Esophagus muscularis mucosa (tissue), 4 donors: ENCODE measurements at regions not wholly inside any gene's neighbourhood (a gene's known extent, or its start where the extent isn't known, plus 50 kb on each side); places are given as distances from the start of the nearest gene placed in this dataset.

ENCODE experiments used
- DNase-seq: peaks from one replicate; pipeline ENCODE4 v3.0.0-alpha.2; 2017; ENCODE audit errors: extremely low spot score
- H3K27ac ChIP-seq, 4 donors: fragments of 200-600 bp; sonication (generic); replicated peaks in 1 of 4; 1 replicate in 3 of 4; 2 replicates in 1 of 4; pipeline ENCODE4 v1.5.1; 2016 to 2019; ENCODE audit warnings: mild to moderate bottlenecking in 1 of 4
- H3K27me3 ChIP-seq, 4 donors: fragments of 200-600 bp; sonication (generic); one replicate each; pipeline versions ENCODE4 v1.5.1 to v1.6.0; 2016 to 2019
- H3K36me3 ChIP-seq, 4 donors: fragments of 200-600 bp; sonication (generic); one replicate each; pipeline ENCODE4 v1.5.1; 2016 to 2019
- H3K4me1 ChIP-seq, 4 donors: fragments of 200-600 bp; sonication (generic); one replicate each; pipeline ENCODE4 v1.5.1; 2016 to 2019
- H3K4me3 ChIP-seq, 4 donors: fragments of 200-600 bp; sonication (generic); 1 replicate in 2 of 4; 2 replicates in 2 of 4; pipeline ENCODE4 v1.5.1; 2016 to 2019; ENCODE audit warnings: mild to moderate bottlenecking in 4 of 4, moderate library complexity in 1 of 4
- H3K9me3 ChIP-seq, 4 donors: fragments of 200-600 bp; sonication (generic); 1 replicate in 3 of 4; 2 replicates in 1 of 4; pipeline ENCODE4 v1.5.1; 2016 to 2019
- CTCF ChIP-seq, 3 experiments: fragments of 200-600 bp in 2 of 3; fragments of 450-650 bp in 1 of 3; sonication (generic) in 2 of 3; IDR thresholded peaks; one replicate each; pipeline ENCODE4 v1.5.1; 2017 to 2019; ENCODE audit warnings: antibody characterized with exemption in 3 of 3, mild to moderate bottlenecking in 2 of 3, moderate library complexity in 1 of 3
- EP300 ChIP-seq: sonication (generic); formaldehyde crosslinking; IDR thresholded peaks from one replicate; pipeline ENCODE4 v1.6.1; 2017; ENCODE audit warnings: antibody characterized with exemption
- POLR2A ChIP-seq: fragments of 450-650 bp; IDR thresholded peaks from one replicate; pipeline ENCODE4 v1.6.1; 2017; ENCODE audit warnings: antibody characterized with exemption, moderate library complexity, mild to moderate bottlenecking, low read depth
- POLR2AphosphoS5 ChIP-seq, 2 donors: sonication (generic); formaldehyde crosslinking; IDR thresholded peaks; one replicate each; pipeline ENCODE4 v1.6.1; 2017; ENCODE audit warnings: antibody characterized with exemption in 2 of 2
- WGBS: methylation state at CpG from one replicate; pipeline ENCODE4 v1.1.5; 2018; 5-methylcytosine and 5-hydroxymethylcytosine counted together
- intact Hi-C: fragments of 100-400 bp; cut with DNase I; formaldehyde crosslinking; loops from one replicate; pipeline ENCODE4 v1.15.1; 2023

- WGBS: 62% methylated on average over 2 of the region's 2 CpGs
- TF ChIP-seq POLR2A (no peak), POLR2AphosphoS5 (IDR thresholded peaks at IDR 0.05) (no peak), EP300 (no peak), CTCF (IDR thresholded peaks at IDR 0.05) (no peak)
- no peak for DNase-seq
- Histone ChIP-seq H3K4me3 (no peak overlapping the region), H3K4me1 (peaks cover 0 to 5% (median 0%) of the 10 kb centered on the region in 4 donors), H3K27ac (no peak overlapping the region), H3K9me3 (peaks cover 0 to 14% (median 0%) of the 10 kb centered on the region in 4 donors), H3K27me3 (no peaks in the 10 kb centered on the region), H3K36me3 (no peaks in the 10 kb centered on the region)
- intact Hi-C loops: no loop called here
These were observed 86.8 kb downstream of the ADCYAP1 start for GRCh38 chr18:991441-991840.

- no peaks in the 10 kb centered on the region for H3K36me3 ChIP-seq
- TF ChIP-seq POLR2AphosphoS5 (IDR thresholded peaks at IDR 0.05) (no peak), POLR2A (no peak), CTCF (IDR thresholded peaks at IDR 0.05) (no peak), EP300 (no peak)
- WGBS: 81% methylated on average over 3 of the region's 3 CpGs
- peaks cover 0 to 14% (median 0%) of the 10 kb centered on the region in 4 donors for H3K9me3 ChIP-seq
- H3K27ac ChIP-seq: no peak overlapping the region
- no peak overlapping the region for H3K4me3 ChIP-seq
- H3K27me3 ChIP-seq: no peaks in the 10 kb centered on the region
- intact Hi-C loops: no loop called here
- no peaks in the 10 kb centered on the region for H3K4me1 ChIP-seq
- no peak for DNase-seq
These were observed 88.9 kb downstream of the ADCYAP1 start for GRCh38 chr18:993560-993959.

GRCh38 chr18:995629-996028 is 91.0 kb downstream of the ADCYAP1 start:
- WGBS: 65% methylated on average over 2 of the region's 2 CpGs
- H3K9me3 ChIP-seq: peaks cover 0 to 14% (median 0%) of the 10 kb centered on the region in 4 donors
- H3K27ac ChIP-seq: no peak overlapping the region

GRCh38 chr18:997499-997898 is 92.8 kb downstream of the ADCYAP1 start:
- Histone ChIP-seq H3K27ac (no peak overlapping the region), H3K27me3 (no peaks in the 10 kb centered on the region), H3K9me3 (peaks cover 0 to 11% (median 0%) of the 10 kb centered on the region in 4 donors), H3K4me3 (no peak overlapping the region), H3K4me1 (no peaks in the 10 kb centered on the region), H3K36me3 (no peaks in the 10 kb centered on the region)
- TF ChIP-seq CTCF (IDR thresholded peaks at IDR 0.05) (no peak), EP300 (no peak), POLR2AphosphoS5 (IDR thresholded peaks at IDR 0.05) (no peak), POLR2A (no peak)
- intact Hi-C loops: no loop called here
- no peak for DNase-seq
- WGBS: 84% methylated on average over 1 of the region's 1 CpG

More at GRCh38 chr18:995629-996028, 91.0 kb downstream of the ADCYAP1 start:
- no peak for DNase-seq
- no peak for TF ChIP-seq CTCF (IDR thresholded peaks at IDR 0.05)
- no peak for TF ChIP-seq POLR2A
- TF ChIP-seq POLR2AphosphoS5 (IDR thresholded peaks at IDR 0.05): no peak
- TF ChIP-seq EP300: no peak
- H3K4me3 ChIP-seq: no peak overlapping the region
- no peaks in the 10 kb centered on the region for H3K27me3 ChIP-seq
- H3K4me1 ChIP-seq: no peaks in the 10 kb centered on the region
- intact Hi-C loops: no loop called here
- no peaks in the 10 kb centered on the region for H3K36me3 ChIP-seq

GRCh38 chr18:998936-999335 is 94.3 kb downstream of the ADCYAP1 start:
- DNase-seq: no peak
- Histone ChIP-seq H3K36me3 (no peaks in the 10 kb centered on the region), H3K9me3 (no peaks in the 10 kb centered on the region), H3K4me3 (no peak overlapping the region), H3K27me3 (no peaks in the 10 kb centered on the region), H3K27ac (no peak overlapping the region), H3K4me1 (no peaks in the 10 kb centered on the region)
- WGBS: 71% methylated on average over 5 of the region's 5 CpGs
- TF ChIP-seq EP300: no peak
- intact Hi-C loops: no loop called here
